GM23338 (cell line): ENCODE measurements at regions not wholly inside any gene's neighbourhood (a gene's known extent, or its start where the extent isn't known, plus 50 kb on each side); places are given as distances from the start of the nearest gene placed in this dataset.

ENCODE experiments used
- ATAC-seq: fragments of 200-7000 bp; cut with Tn5 transposase; 3 replicates; pipeline ENCODE4 v1.9.1; 2020
- DNase-seq: peaks from one replicate; pipeline ENCODE4 v3.0.0-alpha.2; 2015; ENCODE audit warnings: low spot score
- H2AFZ ChIP-seq: fragments of 200-600 bp; sonication (generic); 2 replicates; pipeline ENCODE4 v1.8.0; 2016; ENCODE audit warnings: antibody characterized with exemption, mild to moderate bottlenecking, moderate library complexity
- H3F3A ChIP-seq: fragments of 200-600 bp; sonication (generic); replicated peaks from 2 replicates; pipeline ENCODE4 v1.8.0; 2017; ENCODE audit warnings: antibody characterized with exemption, mixed run types, low read depth
- H3K27ac ChIP-seq: fragments of 200-600 bp; sonication (generic); 2 replicates; pipeline ENCODE4 v1.6.1; 2016; ENCODE audit warnings: low read depth
- H3K27me3 ChIP-seq: fragments of 200-600 bp; sonication (generic); 2 replicates; pipeline ENCODE4 v1.8.0; 2016; ENCODE audit warnings: mild to moderate bottlenecking, mixed run types, moderate library complexity; ENCODE audit not compliant: insufficient read depth
- H3K36me3 ChIP-seq: fragments of 200-600 bp; sonication (generic); 2 replicates; pipeline ENCODE4 v1.8.0; 2016; ENCODE audit warnings: mild to moderate bottlenecking; ENCODE audit not compliant: insufficient read depth
- H3K4me1 ChIP-seq: fragments of 200-600 bp; sonication (generic); 2 replicates; pipeline ENCODE4 v1.8.0; 2016; ENCODE audit warnings: mild to moderate bottlenecking, moderate library complexity; ENCODE audit not compliant: insufficient read depth
- H3K4me2 ChIP-seq: fragments of 200-600 bp; sonication (generic); 2 replicates; pipeline ENCODE4 v1.7.1; 2017; ENCODE audit warnings: mixed run types
- H3K4me3 ChIP-seq: fragments of 200-600 bp; sonication (generic); 2 replicates; pipeline ENCODE4 v1.6.1; 2016; ENCODE audit warnings: mixed run types
- H3K79me2 ChIP-seq: fragments of 200-600 bp; sonication (generic); replicated peaks from 2 replicates; pipeline ENCODE4 v1.8.0; 2017; ENCODE audit warnings: mild to moderate bottlenecking; ENCODE audit not compliant: insufficient read depth
- H3K9me2 ChIP-seq: fragments of 200-600 bp; sonication (generic); 2 replicates; pipeline ENCODE4 v1.8.0; 2017; ENCODE audit not compliant: insufficient read depth
- H4K20me1 ChIP-seq: fragments of 200-600 bp; sonication (generic); replicated peaks from 2 replicates; pipeline ENCODE4 v1.8.0; 2017; ENCODE audit warnings: mild to moderate bottlenecking; ENCODE audit not compliant: insufficient read depth
- H3K27ac Mint-ChIP-seq: 2 replicates; pipeline ENCODE4 v1.8.0; 2020; ENCODE audit warnings: inconsistent platforms, mild to moderate bottlenecking, moderate library complexity, mixed read lengths
- H3K27me3 Mint-ChIP-seq: 3 replicates; pipeline ENCODE4 v1.8.0; 2022; ENCODE audit warnings: low read depth, mild to moderate bottlenecking, moderate library complexity, mixed read lengths, inconsistent platforms; ENCODE audit not compliant: insufficient read depth, poor library complexity
- H3K36me3 Mint-ChIP-seq: 3 replicates; pipeline ENCODE4 v1.8.0; 2021; ENCODE audit warnings: low read depth, mild to moderate bottlenecking, inconsistent platforms, moderate library complexity, mixed read lengths
- H3K4me1 Mint-ChIP-seq: 3 replicates; pipeline ENCODE4 v1.8.0; 2020; ENCODE audit warnings: mild to moderate bottlenecking, inconsistent platforms, mixed read lengths
- H3K4me3 Mint-ChIP-seq: 3 replicates; pipeline ENCODE4 v1.8.0; 2021; ENCODE audit warnings: moderate library complexity, mild to moderate bottlenecking, inconsistent platforms, mixed read lengths
- H3K9me3 Mint-ChIP-seq: 3 replicates; pipeline ENCODE4 v1.8.0; 2020; ENCODE audit warnings: moderate library complexity, mild to moderate bottlenecking, inconsistent platforms, mixed read lengths
- CREB1 ChIP-seq: fragments of 250-450 bp; sonication (Bioruptor Pico); IDR thresholded peaks from 2 replicates; pipeline ENCODE4 v1.5.0; 2020; ENCODE audit warnings: low read depth, mild to moderate bottlenecking, moderate library complexity
- CTCF ChIP-seq, 2 experiments: fragments of 200-600 bp in 1 of 2; sonication (generic) in 1 of 2; conservative IDR thresholded peaks; 2 replicates each; pipeline versions ENCODE4 v1.5.1 to v1.6.1; 2016 to 2017; ENCODE audit warnings: antibody characterized with exemption in 2 of 2, low read depth in 2 of 2, mild to moderate bottlenecking in 2 of 2, moderate library complexity in 1 of 2
- ETS1 ChIP-seq: IDR thresholded peaks from 2 replicates; pipeline ENCODE4 v1.6.1; 2016; ENCODE audit warnings: antibody characterized with exemption
- EZH2 ChIP-seq: fragments of 200-600 bp; sonication (generic); IDR thresholded peaks from one replicate; pipeline ENCODE4 v1.8.0; 2017; ENCODE audit warnings: antibody characterized with exemption, mild to moderate bottlenecking, low read depth; ENCODE audit not compliant: unreplicated experiment
- EZH2phosphoT487 ChIP-seq: fragments of 200-600 bp; sonication (generic); IDR thresholded peaks from one replicate; pipeline ENCODE4 v1.8.1; 2018; ENCODE audit warnings: antibody characterized with exemption; ENCODE audit not compliant: unreplicated experiment
- JUNB ChIP-seq: IDR thresholded peaks from one replicate; pipeline ENCODE4 v1.6.1; 2016; ENCODE audit warnings: antibody characterized with exemption; ENCODE audit not compliant: unreplicated experiment
- NANOG ChIP-seq: IDR thresholded peaks from 2 replicates; pipeline ENCODE4 v1.6.1; 2016; ENCODE audit warnings: antibody characterized with exemption, borderline replicate concordance
- POLR2AphosphoS5 ChIP-seq: IDR thresholded peaks from 2 replicates; pipeline ENCODE4 v1.6.1; 2016; ENCODE audit warnings: antibody characterized with exemption, low read depth
- REST ChIP-seq: IDR thresholded peaks from one replicate; pipeline ENCODE4 v1.6.1; 2018; ENCODE audit warnings: antibody characterized with exemption; ENCODE audit not compliant: unreplicated experiment
- STAT1 ChIP-seq: IDR thresholded peaks from one replicate; pipeline ENCODE4 v1.6.1; 2016; ENCODE audit warnings: antibody characterized with exemption; ENCODE audit not compliant: unreplicated experiment
- ZNF114 ChIP-seq: fragments of 250-450 bp; sonication (Bioruptor Pico); IDR thresholded peaks from 2 replicates; pipeline ENCODE4 v1.5.0; 2020; ENCODE audit warnings: mild to moderate bottlenecking, moderate library complexity
- ZNF331 ChIP-seq: fragments of 250-450 bp; sonication (Bioruptor Pico); IDR thresholded peaks from 2 replicates; pipeline ENCODE4 v1.5.0; 2020; ENCODE audit warnings: low read depth, mild to moderate bottlenecking, moderate library complexity
- ZNF462 ChIP-seq: fragments of 250-450 bp; sonication (Bioruptor Pico); IDR thresholded peaks from 2 replicates; pipeline ENCODE4 v1.5.0; 2020; ENCODE audit warnings: mild to moderate bottlenecking, moderate library complexity

GRCh38 chr4:136803433-136803832, 728.9 kb downstream of the PCDH18 start:
- Mint-ChIP-seq H3K27me3 (peaks cover 8% of the 10 kb centered on the region), H3K4me3 (no peak overlapping the region), H3K4me1 (peaks cover 18% of the 10 kb centered on the region), H3K9me3 (peaks cover 55% of the 10 kb centered on the region), H3K27ac (no peak overlapping the region), H3K36me3 (peaks cover 59% of the 10 kb centered on the region)
- H3K4me2 ChIP-seq: peak overlapping the region; percentile 9
- 0 out of 2 replicates have a peak overlapping the region, but pooled peaks have one; percentile 3 for H2AFZ ChIP-seq
- H3K27ac ChIP-seq: peak overlapping the region; percentile 20; the same call in 1 of the 2 replicates
- H3K27me3 ChIP-seq: no peaks in the 10 kb centered on the region
- ATAC-seq: peak; percentile 50; the same call in 2 of the 3 replicates
- no peak overlapping the region for H3K4me3 ChIP-seq
- H3K79me2 ChIP-seq: no peaks in the 10 kb centered on the region
- peaks cover 16% of the 10 kb centered on the region; the same call in 1 of the 2 replicates for H3K36me3 ChIP-seq
- TF ChIP-seq REST: no peak
- no peak for TF ChIP-seq ZNF331 (CRISPR knock-in tag)
- TF ChIP-seq ZNF114 (CRISPR knock-in tag): no peak
- TF ChIP-seq JUNB: no peak
- no peak for TF ChIP-seq ETS1
- TF ChIP-seq NANOG: no peak
- TF ChIP-seq CREB1 (CRISPR knock-in tag): no peak
- TF ChIP-seq STAT1: no peak
- TF ChIP-seq EZH2phosphoT487: no peak
- no peak for TF ChIP-seq ZNF462 (CRISPR knock-in tag)
- TF ChIP-seq CTCF (conservative IDR thresholded peaks at IDR 0.05; ENCODE audit: low read depth in 2 of 2): no peak
- TF ChIP-seq POLR2AphosphoS5: no peak
- TF ChIP-seq EZH2: no peak
- DNase-seq: peak; percentile 5
- H4K20me1 ChIP-seq: no peaks in the 10 kb centered on the region
- H3K4me1 ChIP-seq: peaks cover 26% of the 10 kb centered on the region
- H3F3A ChIP-seq: no peaks in the 10 kb centered on the region
- no peaks in the 10 kb centered on the region; the same call in 1 of the 2 replicates for H3K9me2 ChIP-seq
